Right lobe of liver (tissue), 4 donors: ENCODE measurements at regions not wholly inside any gene's neighbourhood (a gene's known extent, or its start where the extent isn't known, plus 50 kb on each side); places are given as distances from the start of the nearest gene placed in this dataset.

Source experiments
- CTCF ChIP-seq, 4 donors: fragments of 200-600 bp in 3 of 4; fragments of 450-650 bp in 1 of 4; IDR thresholded peaks; one replicate each; pipeline versions ENCODE4 v1.5.1 to v1.8.0; 2016 to 2022; ENCODE audit warnings: antibody characterized with exemption in 4 of 4, mild to moderate bottlenecking in 2 of 4
- POLR2A ChIP-seq: fragments of 450-650 bp; IDR thresholded peaks from one replicate; pipeline ENCODE4 v1.6.1; 2017; ENCODE audit warnings: antibody characterized with exemption, mild to moderate bottlenecking
- donor health status: DM: no; HTN: no; CAD: no.
- donor health status: DM: no; HTN: no; CAD: no.
- donor health status: DM: no; HTN: yes; CAD: no.

GRCh38 chr7:82696631-82697030 lies 253.1 kb upstream of the CACNA2D1 start:
- TF ChIP-seq CTCF (IDR thresholded peaks at IDR 0.05) (no peak), POLR2A (no peak)
